ENCODE measurements at regions not wholly inside any gene's neighbourhood (a gene's known extent, or its start where the extent isn't known, plus 50 kb on each side); places are given as distances from the start of the nearest gene placed in this dataset.

DNA sequence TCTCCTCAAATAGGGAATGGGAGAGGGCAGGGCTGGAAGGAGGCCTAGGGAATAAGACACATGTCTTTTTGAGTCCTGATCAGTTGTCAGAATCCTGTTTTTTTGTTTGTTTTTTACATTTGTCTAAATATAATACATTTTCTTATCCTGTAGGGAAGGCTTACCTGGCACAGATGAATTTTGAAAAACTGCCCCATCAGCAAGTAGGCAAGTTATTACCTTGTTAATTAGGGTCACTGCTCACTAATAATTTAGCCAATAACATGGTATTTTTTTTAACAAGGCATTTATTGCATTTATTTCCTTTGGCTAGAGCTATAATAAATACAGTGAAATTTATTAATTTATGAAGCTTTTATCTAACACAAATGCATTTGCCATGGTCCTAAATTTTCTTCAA is 423.2 kb upstream of the ONECUT1 start:
- no peaks in the 10 kb centered on the region for H3K36me3 ChIP-seq
- no peaks in the 10 kb centered on the region for H3K27me3 ChIP-seq
- TF ChIP-seq CTCF (IDR thresholded peaks at IDR 0.05) (no peak), POLR2A (IDR thresholded peaks at IDR 0.05) (no peak)
- no peak for DNase-seq
- intact Hi-C loops (cut with DNase I), result no loop called here
- H3K9me3 ChIP-seq, result no peaks in the 10 kb centered on the region
- H3K4me1 ChIP-seq, result no peaks in the 10 kb centered on the region
- H3K4me3 ChIP-seq (replicated peaks in 1 of 3), result no peak overlapping the region
- no peak overlapping the region for H3K27ac ChIP-seq

DNA sequence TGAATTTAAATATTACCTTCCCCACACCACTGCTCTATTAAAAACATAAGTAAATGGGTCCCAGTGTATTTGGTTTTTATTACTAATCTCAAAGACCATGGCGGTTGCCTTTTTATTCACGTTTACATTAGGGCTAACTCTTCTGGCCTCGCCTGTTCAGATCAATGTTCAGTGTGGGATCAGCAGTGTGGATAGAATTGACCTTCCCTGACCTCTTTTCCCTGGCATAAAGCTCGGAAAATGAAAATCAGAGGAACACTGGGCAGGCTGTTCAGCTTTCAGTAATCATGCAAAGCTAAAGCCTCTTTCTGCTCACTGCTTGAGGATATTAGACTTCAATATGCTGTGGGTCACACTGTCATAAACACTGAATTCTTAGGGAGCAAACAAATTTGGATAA is 422.6 kb upstream of the ONECUT1 start:
- Histone ChIP-seq H3K27ac (no peak overlapping the region), H3K4me1 (no peaks in the 10 kb centered on the region), H3K36me3 (no peaks in the 10 kb centered on the region), H3K4me3 (replicated peaks in 1 of 3) (no peak overlapping the region), H3K27me3 (no peaks in the 10 kb centered on the region), H3K9me3 (no peaks in the 10 kb centered on the region)
- intact Hi-C loops (cut with DNase I), result no loop called here
- DNase-seq, result no peak
- 80 to 86% methylated on average over 4 of the region's 4 CpGs for WGBS, 2 donors
- no peak for TF ChIP-seq POLR2A (IDR thresholded peaks at IDR 0.05)
- no peak for TF ChIP-seq CTCF (IDR thresholded peaks at IDR 0.05)

GRCh38 chr15:53210653-53211052 is 420.5 kb upstream of the ONECUT1 start:
- Histone ChIP-seq H3K4me3 (replicated peaks in 1 of 3) (no peak overlapping the region), H3K27me3 (no peaks in the 10 kb centered on the region), H3K9me3 (no peaks in the 10 kb centered on the region), H3K4me1 (no peaks in the 10 kb centered on the region), H3K36me3 (no peaks in the 10 kb centered on the region), H3K27ac (no peak overlapping the region)
- TF ChIP-seq CTCF (IDR thresholded peaks at IDR 0.05), result no peak
- no peak for TF ChIP-seq POLR2A (IDR thresholded peaks at IDR 0.05)
- intact Hi-C loops (cut with DNase I), result no loop called here
- WGBS, 2 donors, result 68 to 75% methylated on average over 3 of the region's 3 CpGs
- DNase-seq, result no peak

DNA sequence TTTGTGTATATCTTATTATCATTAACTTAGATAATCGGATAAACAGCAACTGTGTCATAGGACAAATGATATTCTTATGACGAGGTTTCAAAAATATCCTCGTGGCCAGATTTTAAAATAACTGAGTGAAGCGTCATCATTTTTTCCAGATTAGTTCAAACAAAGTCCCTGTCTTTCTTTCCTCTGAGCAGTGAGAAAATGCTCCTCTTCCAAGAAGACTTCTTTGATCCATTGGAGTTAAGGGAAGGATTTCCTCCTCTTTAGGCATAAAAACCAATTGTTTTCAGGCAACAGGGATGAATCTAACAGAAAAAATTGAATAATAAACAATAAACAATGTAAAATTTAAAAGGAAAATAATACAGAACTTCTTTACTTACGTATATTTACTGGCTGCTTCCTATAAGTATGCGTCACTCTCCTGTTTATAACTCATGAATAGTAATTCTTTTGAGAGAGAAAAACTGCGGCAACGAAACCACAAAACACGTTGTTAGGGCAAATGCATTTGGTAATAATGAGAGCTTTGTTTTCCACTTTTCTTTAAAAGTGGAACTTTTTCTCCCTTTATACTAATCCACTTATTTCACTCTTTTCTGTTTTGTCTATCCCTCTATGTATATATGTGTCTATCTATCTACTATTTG is 419.4 kb upstream of the ONECUT1 start:
- no peaks in the 10 kb centered on the region for H3K4me1 ChIP-seq
- TF ChIP-seq CTCF (IDR thresholded peaks at IDR 0.05) (no peak), POLR2A (IDR thresholded peaks at IDR 0.05) (no peak)
- intact Hi-C loops (cut with DNase I), result no loop called here
- no peaks in the 10 kb centered on the region for H3K36me3 ChIP-seq
- 82 to 90% methylated on average over 9 of the region's 9 CpGs for WGBS, 2 donors
- DNase-seq, result no peak
- no peaks in the 10 kb centered on the region for H3K27me3 ChIP-seq
- no peaks in the 10 kb centered on the region for H3K9me3 ChIP-seq
- H3K4me3 ChIP-seq (replicated peaks in 1 of 3), result no peak overlapping the region
- no peak overlapping the region for H3K27ac ChIP-seq

DNA sequence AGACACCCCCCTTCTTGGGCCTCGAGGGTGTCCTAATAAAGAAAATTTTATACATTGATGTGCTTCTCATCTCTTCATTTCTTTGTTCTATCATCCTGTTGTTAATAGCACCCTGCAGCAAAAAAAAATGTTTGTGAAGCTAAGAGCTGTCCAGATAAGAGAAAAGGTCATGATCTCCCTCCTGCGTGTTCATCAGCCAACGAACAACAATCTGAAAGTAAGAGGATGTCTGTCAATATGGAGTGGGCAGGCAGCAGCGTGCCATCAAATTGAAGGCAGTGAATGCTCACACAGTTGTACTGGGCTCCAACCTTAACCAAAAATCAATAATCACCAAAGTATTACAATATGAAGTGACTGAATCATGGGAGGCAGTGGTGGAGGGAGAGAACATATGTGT is 418.6 kb upstream of the ONECUT1 start:
- H3K4me3 ChIP-seq (replicated peaks in 1 of 3), result no peak overlapping the region
- DNase-seq, result no peak
- H3K27ac ChIP-seq, result no peak overlapping the region
- H3K27me3 ChIP-seq, result no peaks in the 10 kb centered on the region
- no peaks in the 10 kb centered on the region for H3K4me1 ChIP-seq
- no peaks in the 10 kb centered on the region for H3K36me3 ChIP-seq
- H3K9me3 ChIP-seq, result no peaks in the 10 kb centered on the region
- TF ChIP-seq CTCF (IDR thresholded peaks at IDR 0.05), result no peak
- no peak for TF ChIP-seq POLR2A (IDR thresholded peaks at IDR 0.05)
- WGBS, 2 donors, result 25 to 37% methylated on average over 4 of the region's 4 CpGs
- intact Hi-C loops (cut with DNase I), result no loop called here
